H9 (cell line): ENCODE measurements at regions not wholly inside any gene's neighbourhood (a gene's known extent, or its start where the extent isn't known, plus 50 kb on each side); places are given as distances from the start of the nearest gene placed in this dataset.

Source experiments
- DNase-seq: peaks from one replicate; pipeline ENCODE4 v3.0.0-alpha.2; 2017
- H2AFZ ChIP-seq: one replicate; pipeline ENCODE4 v1.6.1; 2013; ENCODE audit warnings: mild to moderate bottlenecking, low read length, control low read depth, moderate library complexity
- H2AK5ac ChIP-seq: 2 replicates; pipeline ENCODE4 v1.6.1; 2013; ENCODE audit warnings: low read length, control low read depth, mixed read lengths; ENCODE audit not compliant: insufficient read length
- H2BK120ac ChIP-seq: one replicate; pipeline ENCODE4 v1.6.1; 2013; ENCODE audit warnings: low read depth, mild to moderate bottlenecking, low read length, control low read depth, inconsistent platforms; ENCODE audit not compliant: poor library complexity, severe bottlenecking
- H2BK12ac ChIP-seq: 2 replicates; pipeline ENCODE4 v1.6.1; 2013; ENCODE audit warnings: low read length, control low read depth, mixed read lengths, low read depth; ENCODE audit not compliant: insufficient read length
- H2BK15ac ChIP-seq: 2 replicates; pipeline ENCODE4 v1.6.1; 2013; ENCODE audit warnings: low read depth, low read length, control low read depth
- H2BK20ac ChIP-seq: one replicate; pipeline ENCODE4 v1.6.1; 2013; ENCODE audit warnings: low read depth, mild to moderate bottlenecking, low read length, control low read depth, inconsistent platforms; ENCODE audit not compliant: poor library complexity, severe bottlenecking
- H2BK5ac ChIP-seq: 2 replicates; pipeline ENCODE4 v1.6.1; 2013; ENCODE audit warnings: low read length, control low read depth, mixed read lengths; ENCODE audit not compliant: insufficient read length
- H3K14ac ChIP-seq: 2 replicates; pipeline ENCODE4 v1.6.1; 2013; ENCODE audit warnings: low read length, control low read depth; ENCODE audit not compliant: insufficient read depth
- H3K18ac ChIP-seq: 2 replicates; pipeline ENCODE4 v1.6.1; 2013; ENCODE audit warnings: low read depth, mild to moderate bottlenecking, mixed read lengths, low read length, control low read depth; ENCODE audit not compliant: insufficient read length
- H3K23ac ChIP-seq: 2 replicates; pipeline ENCODE4 v1.6.1; 2013; ENCODE audit warnings: low read length, control low read depth, mixed read lengths, low read depth; ENCODE audit not compliant: insufficient read length
- H3K23me2 ChIP-seq: 2 replicates; pipeline ENCODE4 v1.6.1; 2013; ENCODE audit warnings: low read depth, mild to moderate bottlenecking, mixed read lengths, low read length, control low read depth; ENCODE audit not compliant: insufficient read length, poor library complexity, severe bottlenecking
- H3K27ac ChIP-seq: 2 replicates; pipeline ENCODE4 v1.5.1; 2013; ENCODE audit warnings: low read length, control low read depth, mixed read lengths, low read depth; ENCODE audit not compliant: insufficient read length
- H3K27me3 ChIP-seq: 2 replicates; pipeline ENCODE4 v1.6.1; 2013; ENCODE audit warnings: low read length, control low read depth, inconsistent platforms; ENCODE audit not compliant: insufficient read depth
- H3K4ac ChIP-seq: 2 replicates; pipeline ENCODE4 v1.6.1; 2013; ENCODE audit warnings: low read depth, mild to moderate bottlenecking, control low read depth, inconsistent platforms, low read length, moderate library complexity
- H3K4me1 ChIP-seq: 2 replicates; pipeline ENCODE4 v1.6.1; 2013; ENCODE audit warnings: low read length, control low read depth, inconsistent platforms; ENCODE audit not compliant: insufficient read depth
- H3K4me2 ChIP-seq: 2 replicates; pipeline ENCODE4 v1.6.1; 2013; ENCODE audit warnings: low read length, control low read depth, mixed read lengths; ENCODE audit not compliant: insufficient read length, insufficient read depth
- H3K56ac ChIP-seq: 2 replicates; pipeline ENCODE4 v1.6.1; 2013; ENCODE audit warnings: low read depth, mild to moderate bottlenecking, mixed read lengths, low read length, control low read depth; ENCODE audit not compliant: insufficient read length
- H3K79me1 ChIP-seq: 2 replicates; pipeline ENCODE4 v1.6.1; 2013; ENCODE audit warnings: low read depth, mild to moderate bottlenecking, moderate library complexity, low read length, control low read depth, inconsistent platforms; ENCODE audit not compliant: insufficient read depth, poor library complexity, severe bottlenecking
- H3K79me2 ChIP-seq: 2 replicates; pipeline ENCODE4 v1.6.1; 2013; ENCODE audit warnings: low read length, control low read depth, inconsistent platforms; ENCODE audit not compliant: insufficient read depth
- H3K9ac ChIP-seq: 2 replicates; pipeline ENCODE4 v1.6.1; 2013; ENCODE audit warnings: low read length, control low read depth, mixed read lengths; ENCODE audit not compliant: insufficient read length; ENCODE audit errors: extremely low read depth
- H3K9me3 ChIP-seq: one replicate; pipeline ENCODE4 v1.6.1; 2013; ENCODE audit warnings: low read depth, low read length, inconsistent platforms; ENCODE audit not compliant: control insufficient read depth
- H3T11ph ChIP-seq: one replicate; pipeline ENCODE4 v1.6.1; 2013; ENCODE audit warnings: mild to moderate bottlenecking, low read length, control low read depth, inconsistent platforms
- H4K20me1 ChIP-seq: one replicate; pipeline ENCODE4 v1.6.1; 2013; ENCODE audit not compliant: control insufficient read depth, insufficient read length, insufficient read depth
- H4K5ac ChIP-seq: 2 replicates; pipeline ENCODE4 v1.6.1; 2013; ENCODE audit warnings: low read depth, mild to moderate bottlenecking, mixed read lengths, low read length, control low read depth; ENCODE audit not compliant: insufficient read length
- H4K8ac ChIP-seq: replicated peaks from 2 replicates; pipeline ENCODE4 v1.6.1; 2013; ENCODE audit warnings: low read length, control low read depth, mixed read lengths, low read depth; ENCODE audit not compliant: insufficient read length
- H4K91ac ChIP-seq: 2 replicates; pipeline ENCODE4 v1.6.1; 2013; ENCODE audit warnings: low read depth, mild to moderate bottlenecking, moderate library complexity, mixed read lengths, low read length, control low read depth; ENCODE audit not compliant: insufficient read length
- H3K27ac Mint-ChIP-seq, 3 experiments: 2 replicates in 2 of 3; 3 replicates in 1 of 3; pipeline ENCODE4 v1.8.0; 2020 to 2021; ENCODE audit warnings: mixed read lengths in 3 of 3, mild to moderate bottlenecking in 1 of 3, moderate library complexity in 1 of 3
- H3K27me3 Mint-ChIP-seq: 2 replicates; pipeline ENCODE4 v1.8.0; 2021; ENCODE audit warnings: low read depth, mild to moderate bottlenecking, moderate library complexity, mixed read lengths
- H3K36me3 Mint-ChIP-seq, 3 experiments: 2 replicates in 2 of 3; 3 replicates in 1 of 3; pipeline ENCODE4 v1.8.0; 2020 to 2021; ENCODE audit warnings: low read depth in 3 of 3, mixed read lengths in 3 of 3; ENCODE audit not compliant: insufficient read depth in 1 of 3
- H3K4me1 Mint-ChIP-seq, 2 experiments: 2 replicates each; pipeline ENCODE4 v1.8.0; 2020; ENCODE audit warnings: mixed read lengths in 2 of 2
- H3K4me3 Mint-ChIP-seq, 2 experiments: 2 replicates in 1 of 2; 3 replicates in 1 of 2; pipeline ENCODE4 v1.8.0; 2020 to 2021; ENCODE audit warnings: mild to moderate bottlenecking in 2 of 2, mixed read lengths in 2 of 2, moderate library complexity in 1 of 2
- H3K9me3 Mint-ChIP-seq, 2 experiments: 2 replicates in 1 of 2; 3 replicates in 1 of 2; pipeline ENCODE4 v1.8.0; 2020; ENCODE audit warnings: mild to moderate bottlenecking in 2 of 2, mixed read lengths in 2 of 2, moderate library complexity in 1 of 2
- CTCF ChIP-seq: fragments of 200-600 bp; sonication (generic); conservative IDR thresholded peaks from 3 replicates; pipeline ENCODE4 v1.8.0; 2021; ENCODE audit warnings: antibody characterized with exemption, mild to moderate bottlenecking
- WGBS: extraction: QIAGEN DNeasy Blood & Tissue Kit; methylation state at CpG from one replicate; pipeline ENCODE4 v1.1.7; 2013; ENCODE audit warnings: missing lambda C conversion rate, low lambda C conversion rate, mixed read lengths; ENCODE audit not compliant: insufficient read length; ENCODE audit errors: extremely low coverage; 5-methylcytosine and 5-hydroxymethylcytosine counted together

- no peak overlapping the region for H3K18ac ChIP-seq
- peaks cover 91 to 92% of the 10 kb centered on the region in 2 experiments for H3K9me3 Mint-ChIP-seq
- no peak overlapping the region for H3K4me2 ChIP-seq
- no peak overlapping the region for H2BK12ac ChIP-seq
- peaks cover 83% of the 10 kb centered on the region for H3K9me3 ChIP-seq
- H3K23me2 ChIP-seq, result no peaks in the 10 kb centered on the region
- H4K8ac ChIP-seq, result no peak overlapping the region
- no peaks in the 10 kb centered on the region for H4K20me1 ChIP-seq
- no peak overlapping the region for H2AK5ac ChIP-seq
- TF ChIP-seq CTCF, result no peak
- no peaks in the 10 kb centered on the region for H3K27me3 Mint-ChIP-seq
- no peaks in the 10 kb centered on the region for H3K4me1 Mint-ChIP-seq
- H3K79me2 ChIP-seq, result no peaks in the 10 kb centered on the region
- no peak overlapping the region for H4K91ac ChIP-seq
- no peaks in the 10 kb centered on the region for H3K27me3 ChIP-seq
- no CpG with 5 or more reads among the region's 10 CpGs for WGBS
- no peak overlapping the region for H3K4ac ChIP-seq
- no peak overlapping the region for H2BK15ac ChIP-seq
- no peak overlapping the region for H2AFZ ChIP-seq
- no peak overlapping the region for H3K27ac Mint-ChIP-seq
- no peak overlapping the region for H3K23ac ChIP-seq
- no peak overlapping the region for H2BK20ac ChIP-seq
- H3K36me3 Mint-ChIP-seq, result peaks cover 0 to 26% (median 20%) of the 10 kb centered on the region in 3 experiments; a peak in 6 of 7 replicates
- H3K14ac ChIP-seq, result no peak overlapping the region
- no peak overlapping the region for H4K5ac ChIP-seq
- H3K9ac ChIP-seq, result no peak overlapping the region
- no peak overlapping the region for H3K4me3 Mint-ChIP-seq
- no peak overlapping the region for H3K27ac ChIP-seq
- no peaks in the 10 kb centered on the region for H3K79me1 ChIP-seq
- H3T11ph ChIP-seq, result no peak overlapping the region
- H2BK5ac ChIP-seq, result no peak overlapping the region
- no peaks in the 10 kb centered on the region for H3K4me1 ChIP-seq
- no peak for DNase-seq
- no peak overlapping the region for H3K56ac ChIP-seq
- no peak overlapping the region for H2BK120ac ChIP-seq
Observed at GRCh38 chr14:106235356-106236159, 709.2 kb downstream of the TMEM121 start.
